Omental fat pad (tissue), 3 donors: ENCODE measurements at regions not wholly inside any gene's neighbourhood (a gene's known extent, or its start where the extent isn't known, plus 50 kb on each side); places are given as distances from the start of the nearest gene placed in this dataset.

Experiments used
- ATAC-seq: fragments of 150-250 bp; one replicate; pipeline ENCODE4 v1.9.1; 2016; ENCODE audit warnings: mild to moderate bottlenecking, moderate library complexity; ENCODE audit not compliant: low FRiP score
- DNase-seq: peaks from one replicate; pipeline ENCODE4 v3.0.0-alpha.2; 2019; ENCODE audit warnings: low spot score
- TF ChIP-seq, protein P1 (sequence below), 3 donors: fragments of 450-650 bp; IDR thresholded peaks; one replicate each; pipeline ENCODE4 v1.5.1; 2016 to 2017; ENCODE audit warnings: antibody characterized with exemption in 3 of 3, mild to moderate bottlenecking in 3 of 3, moderate library complexity in 2 of 3

DNA sequence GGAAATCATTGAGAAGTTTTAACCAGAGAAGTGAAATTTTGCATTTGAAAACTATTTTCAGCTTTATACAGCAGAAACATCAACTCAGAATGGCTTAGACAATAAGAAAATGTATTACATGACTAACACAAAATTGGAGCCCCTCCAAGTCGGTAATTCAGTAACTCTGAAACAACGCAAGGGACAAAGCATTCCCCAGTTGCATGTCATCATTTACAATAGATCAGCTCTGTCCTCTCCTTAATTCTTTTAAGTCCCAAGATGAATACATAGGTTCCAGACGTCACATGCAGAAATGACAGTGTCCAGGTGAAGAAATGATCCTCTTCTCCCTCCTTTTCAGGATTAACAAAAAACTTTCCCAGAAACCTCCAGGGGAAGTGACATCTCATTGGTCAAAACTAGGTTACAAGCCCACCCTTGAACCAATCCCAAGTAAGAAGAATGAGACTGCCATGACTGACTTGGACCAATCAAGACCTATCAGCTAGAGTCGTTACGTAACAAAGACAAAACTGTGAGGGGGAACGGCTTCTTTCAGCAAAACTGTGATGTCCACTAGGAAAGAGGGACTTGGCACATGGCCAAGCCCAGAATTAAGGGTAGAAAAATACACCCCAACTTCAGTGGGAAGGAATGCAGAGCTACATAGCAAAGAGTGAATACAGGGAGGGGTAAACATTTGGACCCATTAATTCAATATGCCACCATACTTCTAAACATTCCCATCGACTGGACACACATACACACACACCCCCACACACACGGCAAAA is 114.3 kb upstream of the PRNP start:
- DNase-seq (no peak), ATAC-seq (no peak)
- TF ChIP-seq, protein P1, sequence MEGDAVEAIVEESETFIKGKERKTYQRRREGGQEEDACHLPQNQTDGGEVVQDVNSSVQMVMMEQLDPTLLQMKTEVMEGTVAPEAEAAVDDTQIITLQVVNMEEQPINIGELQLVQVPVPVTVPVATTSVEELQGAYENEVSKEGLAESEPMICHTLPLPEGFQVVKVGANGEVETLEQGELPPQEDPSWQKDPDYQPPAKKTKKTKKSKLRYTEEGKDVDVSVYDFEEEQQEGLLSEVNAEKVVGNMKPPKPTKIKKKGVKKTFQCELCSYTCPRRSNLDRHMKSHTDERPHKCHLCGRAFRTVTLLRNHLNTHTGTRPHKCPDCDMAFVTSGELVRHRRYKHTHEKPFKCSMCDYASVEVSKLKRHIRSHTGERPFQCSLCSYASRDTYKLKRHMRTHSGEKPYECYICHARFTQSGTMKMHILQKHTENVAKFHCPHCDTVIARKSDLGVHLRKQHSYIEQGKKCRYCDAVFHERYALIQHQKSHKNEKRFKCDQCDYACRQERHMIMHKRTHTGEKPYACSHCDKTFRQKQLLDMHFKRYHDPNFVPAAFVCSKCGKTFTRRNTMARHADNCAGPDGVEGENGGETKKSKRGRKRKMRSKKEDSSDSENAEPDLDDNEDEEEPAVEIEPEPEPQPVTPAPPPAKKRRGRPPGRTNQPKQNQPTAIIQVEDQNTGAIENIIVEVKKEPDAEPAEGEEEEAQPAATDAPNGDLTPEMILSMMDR (IDR thresholded peaks at IDR 0.05): no peak

DNA sequence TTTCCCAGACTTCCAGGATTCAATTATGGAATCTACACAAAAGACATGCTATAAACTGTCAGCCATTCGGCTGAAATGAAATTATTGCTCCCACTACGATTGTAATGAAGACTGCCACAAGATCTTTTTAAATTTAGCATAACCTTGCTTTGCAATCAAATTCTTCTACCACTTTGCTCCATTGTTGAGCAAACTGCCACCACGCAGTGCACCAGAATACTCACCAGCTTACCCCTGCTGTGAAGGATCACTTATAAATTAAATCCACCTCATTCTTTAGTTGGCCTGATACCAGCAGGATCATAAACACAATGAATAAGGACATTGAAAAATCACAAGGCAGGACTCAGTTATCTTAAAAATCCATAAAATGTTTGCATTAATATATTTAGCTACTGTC is 116.4 kb upstream of the PRNP start:
- DNase-seq (no peak), ATAC-seq (no peak)
- TF ChIP-seq, protein P1 (IDR thresholded peaks at IDR 0.05): no peak

DNA sequence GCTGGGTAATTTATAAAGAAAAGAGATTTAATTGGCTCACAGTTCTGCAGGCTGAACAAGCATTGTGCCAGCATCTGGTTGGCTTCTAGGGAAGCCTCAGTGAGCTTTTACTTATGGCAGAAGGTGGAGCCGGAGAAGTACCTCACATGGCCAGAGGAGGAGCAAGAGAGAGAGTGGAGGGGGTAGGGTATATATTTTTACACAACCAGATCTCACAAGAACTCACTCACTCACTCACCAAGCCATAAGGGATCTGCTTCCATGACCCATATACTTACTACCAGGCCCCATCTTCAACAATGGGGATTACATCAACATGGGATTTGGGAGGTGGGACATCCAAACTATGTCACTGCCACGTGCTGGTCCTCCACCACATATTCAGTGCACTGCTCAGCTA is 117.2 kb upstream of the PRNP start:
- no peak for ATAC-seq
- TF ChIP-seq, protein P1 (IDR thresholded peaks at IDR 0.05): no peak
- no peak for DNase-seq

DNA sequence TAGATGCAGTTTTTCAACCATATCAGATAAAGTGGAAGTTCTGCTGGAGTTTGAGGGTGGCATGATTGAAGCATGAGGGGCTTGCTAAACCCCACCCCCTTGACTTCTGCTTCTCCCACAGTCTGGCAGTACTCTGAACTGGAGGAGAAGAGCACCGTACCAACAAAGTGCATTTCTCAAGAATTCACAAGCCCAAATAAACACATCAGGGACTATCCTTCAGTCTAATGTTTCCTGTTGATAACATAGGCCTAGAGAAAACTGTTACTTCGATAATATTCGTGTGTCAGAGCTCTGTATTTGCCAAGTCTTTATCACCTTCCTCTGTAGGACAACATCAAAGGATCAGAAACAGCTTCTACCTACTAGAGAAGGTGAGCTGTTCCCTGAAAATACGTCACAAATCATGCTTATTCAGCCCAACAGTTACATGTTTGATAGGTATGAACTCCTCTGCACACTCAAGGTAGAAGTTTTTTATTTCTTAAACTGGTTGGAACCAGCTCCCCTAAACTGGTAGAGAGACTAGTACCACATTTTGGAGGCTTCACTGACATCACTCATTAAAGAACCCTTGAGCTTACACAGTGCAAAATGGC is 117.8 kb upstream of the PRNP start:
- no peak for ATAC-seq
- DNase-seq: no peak
- TF ChIP-seq, protein P1 (IDR thresholded peaks at IDR 0.05): no peak

DNA sequence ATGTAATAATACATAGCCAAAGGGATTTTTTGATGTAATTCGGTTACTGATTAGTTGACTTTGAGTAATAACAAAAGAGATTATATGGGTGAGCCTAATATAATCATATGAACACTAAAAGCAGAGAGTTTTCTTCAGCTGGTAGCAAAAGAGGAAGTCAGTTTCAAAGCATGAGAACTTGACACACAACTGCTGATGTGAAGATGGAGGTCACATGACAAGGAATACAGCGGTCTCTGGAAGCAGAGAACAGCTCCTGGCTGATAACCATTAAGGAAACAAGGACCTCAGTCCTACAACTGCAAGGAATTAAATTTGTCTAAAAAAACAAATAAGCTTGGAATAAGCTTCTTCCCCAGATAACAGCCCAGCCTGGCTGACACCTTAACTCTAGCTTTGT is 119.1 kb upstream of the PRNP start:
- no peak for DNase-seq
- no peak for ATAC-seq
- TF ChIP-seq, protein P1 (IDR thresholded peaks at IDR 0.05): no peak

DNA sequence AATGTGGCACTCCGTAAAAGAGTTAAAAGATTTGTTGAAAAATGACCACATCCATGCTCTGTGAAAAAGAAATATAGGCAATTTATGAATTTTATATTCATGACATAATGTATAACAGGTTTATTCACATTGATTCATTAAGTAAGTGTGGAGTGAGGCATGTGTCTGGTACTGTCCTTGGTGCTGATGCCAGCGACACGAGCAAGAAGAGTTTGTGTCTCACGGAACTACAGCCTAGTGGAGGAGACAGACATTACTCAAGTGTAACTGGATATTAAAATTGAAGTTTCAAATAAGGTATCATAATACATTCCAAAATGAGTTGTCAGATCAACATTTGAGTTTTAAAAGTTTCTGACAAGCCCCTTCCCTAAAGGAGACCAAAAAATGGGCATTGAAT is 122.7 kb upstream of the PRNP start:
- TF ChIP-seq, protein P1 (IDR thresholded peaks at IDR 0.05): no peak
- no peak for DNase-seq
- ATAC-seq: no peak

DNA sequence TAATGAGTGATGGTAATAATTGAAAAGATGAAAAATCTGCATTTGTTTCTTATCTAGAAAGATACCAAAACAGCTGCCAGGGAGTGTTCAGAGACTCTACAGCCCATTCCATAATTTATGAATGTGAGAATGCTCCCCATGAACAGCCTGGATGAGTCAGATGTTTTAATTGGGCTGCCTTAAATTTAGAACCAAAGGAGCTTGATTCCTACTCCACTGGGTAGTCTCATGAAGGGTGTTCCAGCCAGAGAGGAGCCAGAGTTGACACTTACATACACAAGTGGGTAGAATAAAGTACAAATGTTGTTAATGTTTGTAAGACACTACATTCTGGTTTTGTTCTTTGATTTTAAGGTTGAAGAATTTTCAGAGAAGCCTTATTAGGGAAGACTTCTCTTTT is 123.2 kb upstream of the PRNP start:
- TF ChIP-seq, protein P1 (IDR thresholded peaks at IDR 0.05): no peak
- ATAC-seq (no peak), DNase-seq (no peak)
